Endothelial cell of umbilical vein (primary cell): ENCODE measurements at regions not wholly inside any gene's neighbourhood (a gene's known extent, or its start where the extent isn't known, plus 50 kb on each side); places are given as distances from the start of the nearest gene placed in this dataset.

Experiments
- EZH2 ChIP-seq: IDR thresholded peaks from 2 replicates; pipeline ENCODE4 v1.6.1; 2012; ENCODE audit warnings: borderline replicate concordance, low read depth, mild to moderate bottlenecking, moderate library complexity, low read length, inconsistent platforms; ENCODE audit not compliant: severe bottlenecking
- POLR2A ChIP-seq: IDR thresholded peaks from 2 replicates; pipeline ENCODE4 v1.6.1; 2012; ENCODE audit warnings: low read depth, mild to moderate bottlenecking, control low read depth, low read length

DNA sequence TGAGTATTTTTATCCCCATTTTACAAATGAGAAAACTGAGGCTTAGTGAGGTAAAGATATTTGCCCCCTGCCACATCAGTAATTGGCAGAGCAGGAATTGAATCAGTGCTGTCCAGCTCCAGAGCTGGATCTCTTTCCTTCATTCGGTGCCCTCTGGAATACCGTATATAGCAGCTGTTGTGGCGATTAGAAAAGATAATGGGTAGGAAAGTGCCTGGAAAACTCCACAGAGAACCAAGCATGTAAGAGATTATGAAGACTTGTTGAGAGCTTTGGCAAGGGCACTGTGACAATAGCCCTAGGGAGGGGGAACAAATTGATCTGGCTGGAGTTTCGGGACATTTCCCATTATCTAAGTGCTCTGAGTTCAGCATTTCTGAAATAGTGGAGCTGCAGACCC, 82.5 kb upstream of the TEAD1 start:
- TF ChIP-seq EZH2 (no peak), POLR2A (no peak)
